PFSK-1 (cell line): ENCODE measurements at regions not wholly inside any gene's neighbourhood (a gene's known extent, or its start where the extent isn't known, plus 50 kb on each side); places are given as distances from the start of the nearest gene placed in this dataset.

Experiments
- POLR2AphosphoS5 ChIP-seq: IDR thresholded peaks from 2 replicates; pipeline ENCODE4 v1.6.1; 2012; ENCODE audit warnings: low read depth, mild to moderate bottlenecking, control low read depth, low read length, moderate library complexity
- TAF1 ChIP-seq: IDR thresholded peaks from 2 replicates; pipeline ENCODE4 v1.6.1; 2012; ENCODE audit warnings: low read length, control low read depth, borderline replicate concordance; ENCODE audit not compliant: insufficient read depth

GRCh38 chr11:109785714-109786113, 307.5 kb upstream of the ZC3H12C start:
- no peak for TF ChIP-seq TAF1
- TF ChIP-seq POLR2AphosphoS5, result no peak
